Stimulated activated CD4-positive, alpha-beta T cell treated with anti-CD3 and anti-CD28 coated beads, Interleukin-2, amount 100 ng/mL, for 48 hours (primary cell): ENCODE measurements at regions not wholly inside any gene's neighbourhood (a gene's known extent, or its start where the extent isn't known, plus 50 kb on each side); places are given as distances from the start of the nearest gene placed in this dataset.

Experiments used
- DNase-seq, 2 donors: peaks; one replicate each; pipeline ENCODE4 v3.0.0-alpha.2; 2020

GRCh38 chr2:176471949-176472348, 202.7 kb downstream of the MTX2 start:
- DNase-seq = no peak

- peak in 1 of 2 donors; percentile 5 for DNase-seq
Measured at GRCh38 chr2:176473177-176473576, 203.9 kb downstream of the MTX2 start.

- DNase-seq = no peak
Measured at GRCh38 chr2:176473851-176474250, 204.6 kb downstream of the MTX2 start.

- no peak for DNase-seq
Measured at GRCh38 chr2:176477336-176477735, 208.1 kb downstream of the MTX2 start.

GRCh38 chr2:176479961-176480360, 210.7 kb downstream of the MTX2 start:
- no peak for DNase-seq

- no peak for DNase-seq
Measured at GRCh38 chr2:176482107-176482506, 212.9 kb downstream of the MTX2 start.

GRCh38 chr2:176483476-176483875, 214.2 kb downstream of the MTX2 start:
- no peak for DNase-seq

GRCh38 chr2:176483901-176484568, 214.8 kb downstream of the MTX2 start:
- DNase-seq = no peak

GRCh38 chr2:176484838-176485237, 215.6 kb downstream of the MTX2 start:
- no peak for DNase-seq

- DNase-seq = no peak
Measured at GRCh38 chr2:176488431-176488830, 219.2 kb downstream of the MTX2 start.

GRCh38 chr2:176490061-176490861, 221.0 kb downstream of the MTX2 start:
- DNase-seq = no peak

- DNase-seq = no peak
Measured at GRCh38 chr2:176491172-176491904, 222.1 kb downstream of the MTX2 start.

GRCh38 chr2:176492583-176492982, 223.3 kb downstream of the MTX2 start:
- no peak for DNase-seq

- DNase-seq = no peak
Measured at GRCh38 chr2:176493226-176493825, 224.1 kb downstream of the MTX2 start.

GRCh38 chr2:176493909-176494308, 224.7 kb downstream of the MTX2 start:
- no peak for DNase-seq

- DNase-seq = no peak
Measured at GRCh38 chr2:176494949-176495353, 225.7 kb downstream of the MTX2 start.

GRCh38 chr2:176495826-176496225, 226.6 kb downstream of the MTX2 start:
- no peak for DNase-seq

- no peak for DNase-seq
Measured at GRCh38 chr2:176496761-176497160, 227.5 kb downstream of the MTX2 start.

GRCh38 chr2:176500901-176501300, 231.7 kb downstream of the MTX2 start:
- no peak for DNase-seq

GRCh38 chr2:176501617-176502016, 232.4 kb downstream of the MTX2 start:
- DNase-seq = no peak

- no peak for DNase-seq
Measured at GRCh38 chr2:176502619-176503018, 233.4 kb downstream of the MTX2 start.

- DNase-seq = no peak
Measured at GRCh38 chr2:176503776-176504175, 234.5 kb downstream of the MTX2 start.

GRCh38 chr2:176504440-176504839, 235.2 kb downstream of the MTX2 start:
- no peak for DNase-seq
